ENCODE measurements at regions not wholly inside any gene's neighbourhood (a gene's known extent, or its start where the extent isn't known, plus 50 kb on each side); places are given as distances from the start of the nearest gene placed in this dataset.

- TF ChIP-seq CEBPB (IDR thresholded peaks at IDR 0.05; ENCODE audit: borderline replicate concordance, low read depth, low read length) (no peak), HCFC1 (IDR thresholded peaks at IDR 0.05; ENCODE audit: low read depth, low read length) (no peak)
Measured at GRCh38 chr9:99354104-99354503, 132.0 kb downstream of the SEC61B start.
